Astrocyte of the cerebellum (primary cell): ENCODE measurements at regions not wholly inside any gene's neighbourhood (a gene's known extent, or its start where the extent isn't known, plus 50 kb on each side); places are given as distances from the start of the nearest gene placed in this dataset.
"Not testable (repeated sequence)": the region's sequence is repeated elsewhere in the genome, so short reads cannot be mapped to it uniquely, and the experiment has no call there.

Experiments
- DNase-seq: peaks from one replicate; pipeline ENCODE4 v3.0.0-alpha.2; 2011; ENCODE audit warnings: low read depth
- H3K4me3 ChIP-seq: 2 replicates; pipeline ENCODE4 v1.5.1; 2011; ENCODE audit warnings: mild to moderate bottlenecking, low read depth, low read length, moderate library complexity
- in situ Hi-C: cut with HindIII; loops from 2 replicates; pipeline ENCODE4 v1.10.0; 2017; ENCODE audit warnings: low sequenced_read_pairs
- TF ChIP-seq, protein P1 (sequence below): IDR thresholded peaks from 2 replicates; pipeline ENCODE4 v1.5.1; 2012; ENCODE audit warnings: low read length, low read depth, moderate library complexity, mild to moderate bottlenecking; ENCODE audit errors: missing control alignments

DNA sequence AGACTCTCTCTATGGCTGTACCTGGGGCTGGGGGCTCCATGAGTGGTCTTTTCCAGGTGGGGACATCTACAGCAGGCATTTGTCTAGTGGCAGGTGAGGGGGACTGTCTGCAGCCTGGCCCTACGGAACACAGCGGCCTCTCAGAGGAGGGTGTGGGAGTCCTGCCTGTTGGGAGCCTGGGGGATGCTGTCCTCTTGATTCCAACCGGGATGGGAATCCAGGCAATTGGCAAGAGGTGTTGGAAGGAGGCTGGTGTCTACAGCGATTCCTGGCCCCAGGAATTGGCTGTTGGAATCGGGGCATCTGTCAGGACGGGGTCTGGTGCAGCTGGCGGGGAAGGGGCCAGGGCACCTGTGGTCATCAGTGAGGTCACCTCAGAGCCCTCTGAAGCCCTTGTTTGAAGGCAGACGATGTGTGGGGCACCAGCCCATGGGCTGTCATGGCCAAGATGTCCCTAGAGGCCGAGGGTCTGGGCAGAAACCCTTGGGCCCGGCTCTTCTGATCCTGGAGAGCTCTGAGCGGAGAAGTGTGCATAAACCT is 386.3 kb downstream of the TMEM121 start:
- H3K4me3 ChIP-seq = no peak overlapping the region
- no peak for DNase-seq
- TF ChIP-seq, protein P1, sequence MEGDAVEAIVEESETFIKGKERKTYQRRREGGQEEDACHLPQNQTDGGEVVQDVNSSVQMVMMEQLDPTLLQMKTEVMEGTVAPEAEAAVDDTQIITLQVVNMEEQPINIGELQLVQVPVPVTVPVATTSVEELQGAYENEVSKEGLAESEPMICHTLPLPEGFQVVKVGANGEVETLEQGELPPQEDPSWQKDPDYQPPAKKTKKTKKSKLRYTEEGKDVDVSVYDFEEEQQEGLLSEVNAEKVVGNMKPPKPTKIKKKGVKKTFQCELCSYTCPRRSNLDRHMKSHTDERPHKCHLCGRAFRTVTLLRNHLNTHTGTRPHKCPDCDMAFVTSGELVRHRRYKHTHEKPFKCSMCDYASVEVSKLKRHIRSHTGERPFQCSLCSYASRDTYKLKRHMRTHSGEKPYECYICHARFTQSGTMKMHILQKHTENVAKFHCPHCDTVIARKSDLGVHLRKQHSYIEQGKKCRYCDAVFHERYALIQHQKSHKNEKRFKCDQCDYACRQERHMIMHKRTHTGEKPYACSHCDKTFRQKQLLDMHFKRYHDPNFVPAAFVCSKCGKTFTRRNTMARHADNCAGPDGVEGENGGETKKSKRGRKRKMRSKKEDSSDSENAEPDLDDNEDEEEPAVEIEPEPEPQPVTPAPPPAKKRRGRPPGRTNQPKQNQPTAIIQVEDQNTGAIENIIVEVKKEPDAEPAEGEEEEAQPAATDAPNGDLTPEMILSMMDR = no peak
- in situ Hi-C loops = no loop called here

DNA sequence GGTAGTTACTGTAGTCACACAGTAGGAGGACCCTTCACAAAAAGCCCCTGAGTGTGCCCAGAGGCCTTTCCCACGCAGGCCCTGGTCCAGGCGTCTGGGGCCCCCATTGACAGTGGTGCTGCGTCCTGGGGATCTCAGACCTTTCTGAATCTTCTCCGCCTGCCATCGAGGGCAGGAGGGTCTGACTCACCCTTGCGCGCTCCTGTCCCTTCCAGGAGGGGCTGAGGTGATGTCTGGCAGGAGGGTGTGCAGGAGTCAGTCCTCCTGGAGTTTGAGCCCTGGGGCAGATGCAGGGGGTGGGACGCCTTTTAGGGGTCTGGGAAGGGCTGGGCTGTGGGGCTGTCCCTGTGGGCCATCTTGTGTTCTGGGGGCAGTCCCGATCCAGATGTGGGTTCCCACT is 386.8 kb downstream of the TMEM121 start:
- in situ Hi-C loops = no loop called here
- TF ChIP-seq, protein P1 = no peak
- no peak for DNase-seq
- no peak overlapping the region for H3K4me3 ChIP-seq

DNA sequence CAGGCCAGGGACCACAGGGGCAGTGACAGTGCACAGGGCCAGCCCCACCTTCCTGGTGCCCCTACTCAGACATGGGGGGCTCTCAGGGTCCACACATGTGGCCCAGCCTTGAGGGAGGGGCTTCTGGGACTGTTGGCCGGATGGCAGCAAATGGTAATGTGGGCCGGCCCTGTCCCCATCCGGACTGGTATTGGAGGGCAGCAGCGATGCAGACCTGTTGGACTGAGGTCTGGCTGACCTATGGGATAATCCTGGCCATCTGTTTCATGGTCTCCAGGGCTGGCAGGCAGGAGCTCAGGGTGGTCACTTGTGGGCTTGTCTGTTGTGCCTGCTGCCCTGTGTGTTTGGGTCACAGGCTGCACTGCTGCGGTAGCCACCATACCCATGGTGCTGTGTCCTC is 387.5 kb downstream of the TMEM121 start:
- no peak for DNase-seq
- TF ChIP-seq, protein P1 = no peak
- H3K4me3 ChIP-seq = no peak overlapping the region
- in situ Hi-C loops = no loop called here

DNA sequence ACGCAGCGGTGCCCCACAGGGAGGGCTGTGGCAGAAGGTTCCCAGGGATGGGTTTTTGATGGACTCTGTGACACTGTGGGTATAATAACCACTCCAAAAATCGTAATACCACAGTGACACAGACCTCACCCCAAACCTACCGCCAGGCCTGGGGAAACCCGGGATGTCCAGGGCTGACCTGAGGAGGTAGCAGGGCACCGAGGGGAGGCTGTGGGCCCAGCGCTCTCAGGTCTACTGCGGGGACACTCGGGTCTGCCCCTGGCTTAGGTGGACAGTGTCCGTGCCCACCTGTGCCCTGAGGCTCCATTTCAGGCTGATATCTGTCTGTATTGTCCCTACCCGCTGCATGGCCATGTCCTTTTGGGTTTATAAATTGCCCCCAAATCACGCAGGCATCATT is 387.9 kb downstream of the TMEM121 start:
- in situ Hi-C loops = not testable (repeated sequence)

DNA sequence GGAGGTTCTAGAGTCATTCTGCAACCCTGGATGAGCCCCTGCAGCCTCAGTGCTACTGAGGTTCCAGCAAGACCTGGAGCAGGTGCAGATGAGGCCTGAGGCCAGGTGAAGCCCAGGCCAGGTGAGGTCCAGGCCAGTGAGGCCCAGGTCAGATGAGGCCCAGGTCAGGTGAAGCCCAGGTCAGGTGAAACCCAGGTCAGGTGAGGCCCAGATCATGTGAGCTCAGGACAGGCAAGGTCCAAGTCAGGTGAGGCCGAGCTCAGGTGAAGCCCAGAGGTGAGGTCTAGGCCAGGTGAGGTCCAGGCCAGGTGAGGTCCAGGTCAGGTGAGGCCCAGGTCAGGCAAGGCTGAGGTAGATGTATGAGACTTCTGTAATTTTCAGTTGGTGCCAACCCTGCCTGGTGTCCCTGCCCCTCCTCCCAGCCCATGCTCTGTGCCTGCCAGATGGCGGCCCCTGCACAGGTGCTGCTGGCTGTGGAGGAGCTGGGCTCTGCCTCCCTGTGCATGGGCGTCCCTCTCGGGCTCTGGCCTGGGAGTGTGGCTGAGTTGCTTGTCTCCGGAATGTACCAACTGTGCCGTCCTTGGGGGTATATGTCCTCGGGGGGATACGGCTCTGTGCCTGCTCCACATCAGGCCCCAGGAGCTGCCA is 388.5 kb downstream of the TMEM121 start:
- no peak overlapping the region for H3K4me3 ChIP-seq
- DNase-seq = no peak
- in situ Hi-C loops = no loop called here
- TF ChIP-seq, protein P1 = no peak

More for the DNA sequence above, 387.9 kb downstream of the TMEM121 start:
- H3K4me3 ChIP-seq, DNase-seq: not testable (repeated sequence)

DNA sequence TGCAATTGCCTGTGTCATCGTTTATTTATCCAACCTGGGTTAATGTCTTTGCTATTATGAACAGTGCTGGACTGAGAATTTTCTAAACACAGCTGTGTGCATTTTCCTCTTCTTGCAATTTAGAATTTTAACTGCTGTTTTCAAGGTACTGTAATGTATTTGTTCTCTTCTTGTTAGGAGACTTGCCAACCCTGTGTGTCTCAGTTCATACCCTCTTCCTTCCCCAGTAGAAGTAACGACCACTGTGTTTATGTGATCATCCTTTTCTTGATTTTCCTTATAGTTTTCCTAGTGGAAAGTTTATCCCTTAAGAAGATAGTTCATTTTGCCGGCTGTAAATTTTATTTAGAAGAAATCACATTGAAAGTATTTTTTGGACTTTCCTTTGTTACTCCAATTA is 389.2 kb downstream of the TMEM121 start:
- H3K4me3 ChIP-seq, in situ Hi-C loops: not testable (repeated sequence)

DNA sequence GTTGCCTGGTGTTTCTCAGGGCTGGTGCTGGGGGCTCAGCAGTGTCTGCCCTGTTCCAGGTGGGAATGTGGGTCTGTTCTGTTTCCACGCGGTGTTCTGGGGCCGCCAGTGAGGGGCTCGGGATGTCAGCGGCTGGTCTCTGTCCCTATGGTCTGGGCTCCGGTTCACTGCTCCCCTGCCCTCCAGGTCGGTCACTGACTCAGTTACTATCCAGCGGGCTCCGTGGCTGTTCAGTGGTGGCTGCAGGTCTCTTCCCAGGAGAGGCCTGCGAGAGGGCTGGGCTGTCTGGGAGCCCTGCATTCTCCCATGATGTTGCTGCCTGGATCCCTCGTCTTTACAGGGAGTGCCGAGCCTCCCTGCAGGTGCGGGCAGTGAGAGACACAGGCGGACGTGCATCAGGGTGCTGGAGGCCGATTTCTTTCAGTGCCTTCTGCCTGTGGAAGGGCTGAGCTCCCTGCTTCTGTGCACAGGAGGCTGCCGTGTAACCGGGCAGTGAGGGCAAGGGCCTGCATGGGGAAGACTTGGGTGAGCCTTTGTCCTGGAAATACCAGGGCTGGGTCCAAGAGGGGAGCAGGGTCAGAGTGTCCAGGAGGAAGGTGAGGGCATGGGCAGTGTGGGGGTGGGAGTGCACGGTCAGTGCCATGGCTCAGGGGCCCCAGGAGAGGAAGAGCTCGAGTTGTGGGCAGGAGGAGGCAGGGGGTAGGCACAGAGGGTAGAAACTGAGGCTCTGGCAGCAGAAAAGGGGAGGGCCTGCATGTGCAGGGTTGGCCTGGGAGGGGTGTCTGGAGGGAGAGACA is 391.0 kb downstream of the TMEM121 start:
- H3K4me3 ChIP-seq, in situ Hi-C loops, DNase-seq: not testable (repeated sequence)

More for the DNA sequence above, 389.2 kb downstream of the TMEM121 start:
- DNase-seq = not testable (repeated sequence)

DNA sequence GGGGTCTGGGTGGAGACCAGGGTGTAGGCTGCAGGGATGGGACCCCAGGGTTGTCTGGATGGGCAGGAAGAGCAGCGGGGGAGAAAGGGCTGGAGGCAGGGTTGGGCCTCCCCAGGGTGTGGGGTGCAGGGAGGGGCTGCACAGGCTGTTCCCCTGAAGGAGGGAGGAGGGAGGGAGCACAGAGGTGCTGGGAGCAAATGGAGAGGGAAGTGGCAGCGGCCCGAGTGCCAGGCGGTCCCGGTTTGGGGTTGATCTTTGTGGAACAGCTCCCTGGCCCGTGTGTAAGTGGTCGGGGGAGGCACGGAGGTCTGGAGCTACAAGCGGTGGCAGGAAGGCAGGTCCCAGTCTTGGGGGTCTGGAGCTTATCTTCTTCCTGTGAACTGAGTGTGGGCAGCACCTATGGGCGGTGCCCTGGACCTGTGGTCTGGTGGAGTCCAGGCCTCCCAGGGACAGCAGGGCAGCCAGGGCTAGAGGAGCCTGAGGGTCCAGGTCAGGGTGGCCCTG is 391.6 kb downstream of the TMEM121 start:
- no peak overlapping the region for H3K4me3 ChIP-seq
- DNase-seq = no peak
- TF ChIP-seq, protein P1 = no peak
- in situ Hi-C loops = no loop called here
